HG02840 (cell line): ENCODE measurements at regions not wholly inside any gene's neighbourhood (a gene's known extent, or its start where the extent isn't known, plus 50 kb on each side); places are given as distances from the start of the nearest gene placed in this dataset.

Experiments used
- ATAC-seq: cut with Tn5 transposase; IDR thresholded peaks from one replicate; pipeline ENCODE4 v1.9.1; 2021; ENCODE audit warnings: mild to moderate bottlenecking, moderate library complexity, moderate number of reproducible peaks; ENCODE audit not compliant: unreplicated experiment, low FRiP score

DNA sequence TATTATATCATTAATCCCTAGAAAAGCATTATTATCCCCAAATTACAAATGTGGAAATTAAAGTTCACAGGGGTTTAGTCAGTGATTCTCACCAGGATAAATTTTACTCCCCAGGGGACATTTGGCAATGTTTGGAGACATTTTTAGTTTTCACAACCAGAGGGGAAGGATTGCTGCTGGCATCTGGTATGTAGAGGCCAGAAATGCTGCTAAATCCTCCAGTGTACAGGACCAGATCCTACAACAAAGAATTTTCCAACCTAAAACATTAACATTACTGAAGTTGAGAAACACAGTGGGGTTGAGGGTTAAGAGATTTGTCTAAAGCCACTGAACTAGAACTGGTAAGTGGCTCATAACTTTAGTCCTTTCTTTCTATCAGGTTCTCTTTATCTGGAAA is 162.0 kb upstream of the SYT6 start:
- no peak for ATAC-seq

DNA sequence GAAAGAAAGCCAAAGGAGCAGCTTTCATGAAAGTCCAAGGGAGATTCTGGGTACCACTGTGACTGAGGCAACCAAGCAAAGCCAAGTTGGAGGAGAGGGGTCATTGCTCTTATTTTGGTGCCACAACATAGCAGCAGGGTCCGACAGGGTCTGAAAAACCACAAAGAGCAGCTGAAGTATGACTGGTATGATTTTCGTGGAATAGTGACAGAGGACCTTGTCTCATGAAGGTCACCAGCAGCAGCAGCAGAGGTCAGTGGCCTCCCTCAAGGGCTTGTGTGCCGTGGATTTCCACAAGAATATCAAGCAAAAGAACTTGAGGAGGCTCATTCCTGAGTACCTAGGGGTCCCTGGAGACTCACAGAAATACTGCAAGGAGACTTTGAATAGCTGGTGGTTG is 160.9 kb upstream of the SYT6 start:
- ATAC-seq, result no peak

- ATAC-seq, result no peak
Observed at GRCh38 chr1:114314098-114314497, 160.4 kb upstream of the SYT6 start.

- ATAC-seq, result no peak
Observed at GRCh38 chr1:114310695-114311271, 157.1 kb upstream of the SYT6 start.

DNA sequence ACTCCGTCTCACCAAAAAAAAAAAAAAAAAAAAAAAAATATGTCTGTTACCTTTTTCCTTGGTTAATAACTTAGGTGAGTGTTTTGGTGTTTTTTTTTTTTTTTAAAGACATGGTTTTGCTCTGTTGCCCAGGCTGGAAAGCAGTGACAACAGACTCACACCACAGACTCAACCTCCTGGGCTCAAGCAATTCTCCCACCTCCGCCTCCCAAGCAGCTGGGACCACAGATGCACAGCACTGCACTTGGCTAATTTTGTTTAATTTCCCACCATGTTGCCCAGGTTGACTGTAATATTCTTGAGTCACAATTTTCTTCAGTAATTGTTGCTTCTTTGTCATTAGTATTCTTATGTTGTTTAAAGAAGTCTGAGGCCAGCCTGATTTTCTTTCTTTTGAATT is 149.2 kb upstream of the SYT6 start:
- no peak for ATAC-seq

DNA sequence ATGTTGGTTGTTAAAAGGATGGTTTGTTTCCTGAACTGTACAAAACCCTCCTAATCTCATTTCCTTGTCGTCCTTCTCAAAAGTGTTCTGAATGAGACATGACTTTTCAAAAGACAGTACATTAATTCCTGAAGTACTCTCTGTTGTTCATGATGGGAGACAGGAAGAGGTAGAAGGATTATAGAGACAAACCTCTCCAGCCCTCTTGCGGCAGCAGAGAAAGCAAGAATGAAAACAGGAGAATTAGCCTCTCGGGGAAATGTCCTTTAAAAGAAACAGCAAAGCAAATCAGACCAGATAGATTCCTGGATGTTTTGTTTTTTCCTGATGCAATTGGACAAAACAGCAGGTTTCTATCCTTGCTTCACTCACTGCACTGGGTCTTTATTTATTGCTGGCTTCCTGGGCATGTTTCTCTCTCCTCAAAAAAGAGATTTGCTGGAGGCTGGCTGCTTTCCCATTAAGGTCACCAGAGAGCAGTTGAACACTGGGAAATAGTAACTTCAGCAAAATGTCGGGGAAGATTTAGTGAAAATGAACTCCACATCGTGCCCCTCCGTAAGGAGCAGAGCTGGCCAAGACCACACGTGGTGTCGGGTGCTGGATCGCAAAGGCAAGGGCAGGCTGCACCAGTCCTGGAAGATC is 145.8 kb upstream of the SYT6 start:
- no peak for ATAC-seq

DNA sequence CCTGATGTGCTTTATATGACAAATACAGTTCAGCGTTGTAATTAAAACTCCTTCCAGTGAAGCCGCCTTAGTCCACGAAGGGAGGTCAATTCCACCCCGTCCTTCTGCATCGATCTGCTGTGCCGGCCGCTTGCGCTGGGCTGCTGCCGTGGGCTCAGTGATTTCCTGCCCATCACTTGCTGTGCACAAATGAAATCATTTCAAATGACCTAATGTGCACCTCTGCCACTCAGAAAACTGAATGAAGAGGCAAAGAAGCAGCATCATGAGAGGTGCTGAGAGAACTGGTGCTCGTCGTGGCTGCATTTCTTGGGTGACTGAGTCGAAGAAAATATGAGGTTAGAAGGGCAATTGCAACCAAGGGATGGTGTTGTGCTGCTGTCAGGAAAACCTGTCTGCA is 144.3 kb upstream of the SYT6 start:
- no peak for ATAC-seq

- no peak for ATAC-seq
Observed at GRCh38 chr1:114296413-114296812, 142.7 kb upstream of the SYT6 start.

GRCh38 chr1:114295321-114295720 is 141.7 kb upstream of the SYT6 start:
- ATAC-seq, result no peak

DNA sequence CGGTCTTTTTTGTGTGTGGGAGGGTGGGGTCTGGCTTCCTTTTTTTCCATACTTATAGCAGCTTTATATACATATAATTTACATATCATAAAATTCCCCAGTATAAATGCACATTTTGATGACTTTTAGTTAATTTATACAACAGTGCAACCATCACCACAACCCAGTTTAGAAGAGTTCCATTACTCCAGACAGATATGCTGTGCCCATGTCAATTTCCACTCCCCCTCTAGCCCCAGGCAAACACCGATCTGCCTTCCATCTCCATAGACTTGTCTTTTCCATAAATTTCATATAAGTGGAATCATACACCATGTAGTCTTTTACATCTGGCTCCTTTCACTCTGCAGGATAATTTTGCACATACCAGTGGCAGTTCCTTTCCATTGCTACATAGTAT is 139.2 kb upstream of the SYT6 start:
- no peak for ATAC-seq

DNA sequence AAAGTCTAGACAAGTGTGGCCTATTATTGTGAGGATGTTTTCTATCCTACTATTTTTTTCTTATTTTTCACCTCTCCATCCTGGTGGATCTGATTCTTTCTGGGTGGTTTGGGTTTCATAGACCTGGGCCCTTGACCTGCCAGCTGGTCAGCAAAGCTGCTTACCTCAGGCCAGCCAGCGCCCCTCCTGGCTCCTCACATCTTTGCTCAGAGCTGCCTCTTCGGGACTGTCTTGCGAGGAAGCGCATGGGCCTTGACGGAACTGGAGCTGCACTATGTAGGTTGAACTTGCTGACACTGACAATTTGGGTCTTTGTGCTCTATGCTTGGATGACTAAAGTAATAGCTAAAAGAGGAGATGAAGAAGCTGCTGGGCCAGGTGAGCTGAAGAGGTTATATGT is 138.5 kb upstream of the SYT6 start:
- ATAC-seq, result no peak

GRCh38 chr1:114290776-114291175 is 137.1 kb upstream of the SYT6 start:
- no peak for ATAC-seq

DNA sequence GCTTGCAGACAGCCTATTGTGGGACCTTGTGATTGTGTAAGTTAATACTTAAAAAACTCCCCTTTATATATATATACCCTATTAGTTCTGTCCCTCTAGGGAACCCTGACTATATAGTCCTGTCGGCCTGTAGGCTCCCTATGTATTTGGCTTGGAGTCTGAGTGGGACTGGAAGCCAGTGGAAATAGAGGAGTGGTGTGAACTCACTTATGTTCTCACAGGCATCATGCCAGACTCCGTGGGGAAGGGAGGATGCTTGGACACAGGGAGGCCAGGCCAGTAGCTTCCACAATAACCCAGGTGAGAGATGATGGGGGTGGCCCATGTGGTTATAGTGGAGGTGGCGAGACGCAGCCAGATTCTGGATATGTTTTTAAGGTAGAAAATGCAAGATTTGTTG is 136.7 kb upstream of the SYT6 start:
- ATAC-seq, result no peak

DNA sequence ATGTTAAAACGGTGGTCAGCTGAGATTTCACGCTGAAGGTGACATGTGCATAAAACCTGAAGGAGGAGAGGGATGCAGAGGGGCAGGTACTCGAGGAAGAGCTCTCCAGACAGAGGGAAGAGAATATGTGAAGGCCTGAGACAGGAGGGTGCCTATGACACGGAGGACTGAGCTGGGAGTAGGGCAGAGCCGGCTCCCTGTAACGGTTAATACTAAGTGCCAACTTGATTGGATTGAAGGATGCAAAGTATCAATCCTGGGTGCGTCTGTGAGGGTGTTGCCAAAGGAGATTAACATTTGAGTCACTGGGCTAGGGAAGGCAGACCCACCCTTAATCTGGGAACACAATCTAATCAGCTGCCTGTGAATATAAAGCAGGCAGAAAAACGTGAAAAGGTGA is 136.2 kb upstream of the SYT6 start:
- ATAC-seq, result no peak

DNA sequence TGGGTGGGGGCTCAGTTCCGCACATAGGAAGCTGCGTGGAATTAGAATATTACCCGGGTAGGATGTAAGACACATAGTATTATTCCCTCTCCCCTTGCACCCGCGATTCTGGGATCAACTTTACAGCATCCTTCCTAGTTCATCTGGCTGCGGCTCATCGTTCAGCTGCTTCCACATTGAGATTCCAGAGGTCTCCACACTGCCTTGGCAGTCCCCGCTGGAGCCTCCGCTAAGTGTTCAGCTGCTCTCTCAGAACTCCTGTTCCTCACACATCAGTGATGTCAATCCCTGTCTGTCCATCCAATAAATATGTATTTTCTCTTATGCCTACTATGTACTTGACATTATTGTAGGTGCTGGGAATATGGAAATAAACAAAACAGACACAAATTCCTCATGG is 135.6 kb upstream of the SYT6 start:
- ATAC-seq, result no peak

- ATAC-seq, result no peak
Observed at GRCh38 chr1:114286960-114287359, 133.3 kb upstream of the SYT6 start.

GRCh38 chr1:114286179-114286578 is 132.5 kb upstream of the SYT6 start:
- ATAC-seq, result no peak

DNA sequence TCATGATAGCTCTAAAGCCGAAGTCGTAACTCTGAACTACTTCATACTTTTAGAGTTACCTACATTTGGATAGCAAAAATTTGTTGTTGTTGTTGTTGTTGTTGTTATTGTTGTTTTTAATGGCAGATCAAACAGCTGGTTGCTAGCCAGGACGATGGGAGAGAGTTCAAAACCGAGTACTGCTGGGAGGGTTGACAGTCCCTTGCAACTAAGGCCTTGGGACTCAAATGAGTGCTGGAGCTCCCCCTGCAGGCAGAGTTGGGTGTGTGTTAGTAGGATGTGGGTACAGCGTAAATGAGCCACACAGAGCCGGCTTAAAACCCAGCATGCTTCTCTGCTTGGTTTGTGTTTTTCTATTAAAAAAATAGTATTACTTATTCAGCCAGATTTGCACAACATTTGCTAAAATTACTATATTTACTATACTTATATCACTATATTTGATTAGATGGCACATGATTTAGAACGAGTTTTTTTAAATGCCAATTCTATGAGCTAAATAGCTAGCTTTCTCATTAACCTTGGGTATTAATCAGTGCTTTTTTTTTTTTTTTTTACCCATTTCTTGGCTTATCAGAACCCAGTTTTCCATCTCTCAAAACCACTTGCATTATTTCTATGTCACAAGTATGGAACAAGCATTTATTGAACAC is 129.2 kb upstream of the SYT6 start:
- ATAC-seq, result no peak

- ATAC-seq, result no peak
Observed at GRCh38 chr1:114278911-114279310, 125.2 kb upstream of the SYT6 start.

DNA sequence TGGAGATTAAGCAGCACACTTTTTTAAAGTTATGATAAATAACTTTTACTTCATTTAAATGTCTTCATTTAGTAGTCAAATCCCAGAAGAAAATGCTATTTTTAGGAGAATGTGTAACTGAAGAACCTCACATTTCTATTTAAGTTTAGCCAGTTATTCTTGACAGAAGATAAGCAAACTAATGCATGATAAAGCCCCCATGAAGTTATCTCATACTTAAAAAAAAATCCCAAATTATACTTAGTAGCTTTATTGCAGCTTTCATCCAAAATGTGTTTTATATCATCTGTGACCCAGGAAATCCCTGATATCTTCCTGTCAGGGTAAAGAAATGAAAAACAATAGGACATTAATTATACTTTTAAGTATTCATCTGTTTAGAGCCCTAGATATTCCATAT is 124.8 kb upstream of the SYT6 start:
- no peak for ATAC-seq

GRCh38 chr1:114274621-114275317 is 121.1 kb upstream of the SYT6 start:
- ATAC-seq, result no peak

- no peak for ATAC-seq
Observed at GRCh38 chr1:114272593-114272992, 118.9 kb upstream of the SYT6 start.
